Testis (tissue), 2 donors: ENCODE measurements at regions not wholly inside any gene's neighbourhood (a gene's known extent, or its start where the extent isn't known, plus 50 kb on each side); places are given as distances from the start of the nearest gene placed in this dataset.
A peak's percentile ranks its signal among the peaks of the same experiment; 100 is the strongest.

Source experiments
- DNase-seq: peaks from one replicate; pipeline ENCODE4 v3.0.0-alpha.2; 2019
- H3K27ac ChIP-seq, 2 donors: fragments of 200-600 bp; sonication (generic); one replicate each; pipeline ENCODE4 v1.5.1; 2019
- H3K27me3 ChIP-seq: fragments of 200-600 bp; sonication (generic); one replicate; pipeline ENCODE4 v1.5.1; 2019
- H3K36me3 ChIP-seq: fragments of 200-600 bp; sonication (generic); one replicate; pipeline ENCODE4 v1.5.1; 2017; ENCODE audit warnings: low read depth; ENCODE audit errors: missing control alignments
- H3K4me1 ChIP-seq: fragments of 200-600 bp; sonication (generic); one replicate; pipeline ENCODE4 v1.5.1; 2019
- H3K4me3 ChIP-seq, 2 donors: fragments of 200-600 bp; sonication (generic); one replicate each; pipeline ENCODE4 v1.5.1; 2017 to 2019
- H3K9me3 ChIP-seq: fragments of 200-600 bp; sonication (generic); one replicate; pipeline ENCODE4 v1.5.1; 2017
- POLR2A ChIP-seq: fragments of 450-650 bp; IDR thresholded peaks from one replicate; pipeline ENCODE4 v1.6.1; 2017; ENCODE audit warnings: antibody characterized with exemption, mild to moderate bottlenecking, moderate library complexity
- WGBS, 2 donors: methylation state at CpG; one replicate each; pipeline ENCODE4 v1.1.5; 2018; 5-methylcytosine and 5-hydroxymethylcytosine counted together
- intact Hi-C: fragments of 100-400 bp; cut with DNase I; formaldehyde crosslinking; loops from one replicate; pipeline ENCODE4 v1.15.1; 2023; ENCODE audit warnings: low total_unique reads
- TF ChIP-seq, protein P1 (sequence below), 3 experiments: fragments of 450-650 bp in 2 of 3; fragments of 200-600 bp in 1 of 3; sonication (generic) in 1 of 3; IDR thresholded peaks; one replicate each; pipeline ENCODE4 v1.5.1; 2016 to 2019; ENCODE audit warnings: antibody characterized with exemption in 3 of 3, mild to moderate bottlenecking in 2 of 3, moderate library complexity in 1 of 3

DNA sequence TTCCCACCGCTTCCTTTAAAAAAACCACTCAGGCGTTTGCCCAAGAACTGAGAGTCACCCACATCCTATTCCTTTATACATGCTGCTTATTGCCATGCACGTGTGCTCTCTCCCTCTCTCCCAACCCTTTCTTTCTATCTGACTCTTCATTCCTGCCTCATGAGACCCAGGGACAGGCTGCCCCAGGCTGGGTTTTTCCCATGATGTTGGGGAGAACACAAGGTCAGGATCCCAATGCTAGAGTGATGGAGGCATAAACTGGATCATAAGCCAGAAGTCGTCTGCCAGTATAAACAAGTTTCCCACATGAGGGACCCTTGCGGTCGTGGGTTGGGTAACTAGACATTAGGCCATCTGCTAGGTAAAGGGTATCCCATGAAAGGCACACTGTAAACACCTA, 64.9 kb downstream of the CD2 start:
- intact Hi-C loops: no loop called here
- no peak overlapping the region for H3K4me3 ChIP-seq
- 82 to 90% methylated on average over 6 of the region's 6 CpGs for WGBS, 2 donors

DNA sequence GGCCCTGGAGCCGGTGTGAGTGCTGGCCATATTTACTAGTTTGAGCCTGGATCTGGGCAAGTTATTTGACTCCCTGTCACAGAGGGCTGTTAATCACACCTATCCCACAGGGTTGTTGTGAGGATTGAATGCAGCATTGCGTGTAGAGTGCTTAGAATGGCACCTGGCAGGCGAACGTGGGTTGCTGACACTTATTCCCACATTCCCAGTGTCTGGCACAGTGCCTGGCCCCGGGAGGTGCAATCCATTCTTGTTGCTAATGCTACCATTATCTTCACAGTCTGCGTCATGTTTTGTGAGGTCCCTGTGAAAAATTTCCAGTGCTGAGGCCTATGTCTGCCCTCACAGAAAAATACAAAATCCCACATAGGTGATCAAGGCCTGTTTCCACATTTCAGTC, 66.1 kb downstream of the CD2 start:
- 52 to 72% methylated on average over 6 of the region's 6 CpGs for whole genome bisulfite sequencing, 2 donors
- Histone ChIP-seq H3K36me3 (no peaks in the 10 kb centered on the region), H3K4me1 (no peaks in the 10 kb centered on the region), H3K27me3 (no peaks in the 10 kb centered on the region), H3K27ac (no peak overlapping the region), H3K4me3 (no peak overlapping the region), H3K9me3 (no peaks in the 10 kb centered on the region)
- TF ChIP-seq POLR2A: no peak
- TF ChIP-seq, protein P1, sequence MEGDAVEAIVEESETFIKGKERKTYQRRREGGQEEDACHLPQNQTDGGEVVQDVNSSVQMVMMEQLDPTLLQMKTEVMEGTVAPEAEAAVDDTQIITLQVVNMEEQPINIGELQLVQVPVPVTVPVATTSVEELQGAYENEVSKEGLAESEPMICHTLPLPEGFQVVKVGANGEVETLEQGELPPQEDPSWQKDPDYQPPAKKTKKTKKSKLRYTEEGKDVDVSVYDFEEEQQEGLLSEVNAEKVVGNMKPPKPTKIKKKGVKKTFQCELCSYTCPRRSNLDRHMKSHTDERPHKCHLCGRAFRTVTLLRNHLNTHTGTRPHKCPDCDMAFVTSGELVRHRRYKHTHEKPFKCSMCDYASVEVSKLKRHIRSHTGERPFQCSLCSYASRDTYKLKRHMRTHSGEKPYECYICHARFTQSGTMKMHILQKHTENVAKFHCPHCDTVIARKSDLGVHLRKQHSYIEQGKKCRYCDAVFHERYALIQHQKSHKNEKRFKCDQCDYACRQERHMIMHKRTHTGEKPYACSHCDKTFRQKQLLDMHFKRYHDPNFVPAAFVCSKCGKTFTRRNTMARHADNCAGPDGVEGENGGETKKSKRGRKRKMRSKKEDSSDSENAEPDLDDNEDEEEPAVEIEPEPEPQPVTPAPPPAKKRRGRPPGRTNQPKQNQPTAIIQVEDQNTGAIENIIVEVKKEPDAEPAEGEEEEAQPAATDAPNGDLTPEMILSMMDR (IDR thresholded peaks at IDR 0.05): no peak
- DNase-seq: peak; percentile 38
- intact Hi-C loops: no loop called here

More for the DNA sequence above, 64.9 kb downstream of the CD2 start:
- no peaks in the 10 kb centered on the region for H3K4me1 ChIP-seq
- no peaks in the 10 kb centered on the region for H3K36me3 ChIP-seq
- no peak for DNase-seq
- TF ChIP-seq, protein P1 (IDR thresholded peaks at IDR 0.05): no peak
- no peak for TF ChIP-seq POLR2A
- H3K27me3 ChIP-seq: no peaks in the 10 kb centered on the region
- no peak overlapping the region for H3K27ac ChIP-seq
- H3K9me3 ChIP-seq: no peaks in the 10 kb centered on the region

DNA sequence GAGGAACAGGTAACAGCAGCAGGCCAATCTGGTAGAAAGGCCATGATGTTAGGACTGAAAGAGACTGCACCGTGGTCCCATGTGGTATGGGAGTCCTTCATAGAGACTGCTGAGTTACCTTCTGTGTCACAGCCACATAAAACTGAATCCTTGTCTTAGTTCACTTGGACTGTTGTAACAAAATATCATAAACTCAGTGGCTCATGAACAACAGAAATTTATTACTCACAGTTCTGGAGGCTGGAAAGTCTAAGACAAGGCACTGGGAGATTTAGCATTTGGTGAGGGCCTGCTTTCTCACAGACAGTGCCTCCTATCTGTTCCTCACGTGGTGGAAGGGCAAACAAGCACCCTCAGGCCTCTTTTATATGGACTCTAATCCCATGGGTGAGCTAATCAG, 67.5 kb downstream of the CD2 start:
- Histone ChIP-seq H3K9me3 (no peaks in the 10 kb centered on the region), H3K27me3 (no peaks in the 10 kb centered on the region), H3K4me3 (no peak overlapping the region), H3K36me3 (no peaks in the 10 kb centered on the region), H3K4me1 (no peaks in the 10 kb centered on the region), H3K27ac (no peak overlapping the region)
- DNase-seq: no peak
- intact Hi-C loops: no loop called here
- TF ChIP-seq, protein P1 (IDR thresholded peaks at IDR 0.05): no peak
- TF ChIP-seq POLR2A: no peak
- WGBS, 2 donors: 91 to 93% methylated on average over 2 of the region's 2 CpGs

DNA sequence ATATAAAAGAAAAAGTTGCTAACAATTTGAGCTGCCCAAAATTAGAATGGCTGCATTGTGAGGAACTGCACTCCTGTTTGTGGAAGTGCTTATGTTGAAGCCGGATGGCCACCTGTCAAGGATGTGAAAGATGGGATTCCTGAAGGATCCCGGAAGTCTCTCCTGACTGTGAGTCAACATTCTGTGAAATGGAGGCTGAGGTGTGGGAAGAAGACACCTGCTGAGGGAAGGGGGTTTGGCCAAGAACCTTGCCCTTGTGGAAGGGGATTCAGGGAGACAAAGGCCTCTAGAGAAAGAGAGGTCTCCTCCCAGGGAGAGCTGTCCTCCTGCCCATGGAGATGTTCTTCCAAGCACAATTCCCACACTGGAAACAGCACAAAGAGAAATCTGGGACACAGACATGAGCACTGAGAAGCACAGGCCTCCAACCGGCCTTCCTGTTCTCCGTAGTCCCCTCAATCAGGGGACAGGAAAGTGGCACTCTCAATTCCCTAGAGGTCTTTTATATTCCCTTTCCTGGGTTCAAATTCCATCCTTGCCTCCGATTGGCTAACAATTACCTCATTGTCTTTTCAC, 70.5 kb downstream of the CD2 start:
- no peaks in the 10 kb centered on the region for H3K27me3 ChIP-seq
- no peak overlapping the region for H3K4me3 ChIP-seq
- no peak overlapping the region for H3K27ac ChIP-seq
- H3K36me3 ChIP-seq: no peaks in the 10 kb centered on the region
- DNase-seq: no peak
- 82 to 84% methylated on average over 5 of the region's 5 CpGs for WGBS, 2 donors
- intact Hi-C loops: no loop called here
- H3K4me1 ChIP-seq: no peaks in the 10 kb centered on the region
- TF ChIP-seq POLR2A: no peak
- TF ChIP-seq, protein P1 (IDR thresholded peaks at IDR 0.05): no peak
- H3K9me3 ChIP-seq: no peaks in the 10 kb centered on the region

DNA sequence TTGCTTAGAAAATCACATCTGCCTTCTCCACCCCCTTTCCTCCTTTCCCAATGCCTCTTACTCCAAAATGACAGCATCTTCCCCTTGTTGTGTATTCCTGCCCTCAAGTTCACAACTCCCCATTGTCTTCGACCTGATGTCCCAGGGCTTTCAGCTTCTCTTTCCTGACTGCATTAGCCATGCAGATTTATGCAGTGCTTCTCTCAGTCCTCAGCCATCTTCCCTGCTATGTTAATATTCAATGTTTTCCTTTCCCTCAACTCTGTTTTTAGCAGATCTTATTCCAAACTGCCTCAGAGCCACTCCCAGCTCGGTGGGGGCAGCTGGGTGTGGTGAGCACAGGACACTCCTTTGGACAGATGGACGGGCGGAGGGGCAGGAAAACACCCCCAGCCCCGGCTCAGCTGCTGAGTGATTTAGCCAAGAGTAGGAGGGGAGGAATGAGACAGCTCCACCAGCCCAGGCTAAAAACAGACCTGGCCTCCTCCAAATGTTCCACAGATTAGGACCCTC, 71.0 kb downstream of the CD2 start:
- no peaks in the 10 kb centered on the region for H3K9me3 ChIP-seq
- WGBS, 2 donors: 26 to 35% methylated on average over 5 of the region's 5 CpGs
- no peaks in the 10 kb centered on the region for H3K27me3 ChIP-seq
- TF ChIP-seq, protein P1 (IDR thresholded peaks at IDR 0.05): no peak
- no peak for TF ChIP-seq POLR2A
- H3K4me1 ChIP-seq: no peaks in the 10 kb centered on the region
- H3K4me3 ChIP-seq: no peak overlapping the region
- intact Hi-C loops: no loop called here
- no peak overlapping the region for H3K27ac ChIP-seq
- no peak for DNase-seq
- H3K36me3 ChIP-seq: no peaks in the 10 kb centered on the region
